SH-SY5Y (cell line): ENCODE measurements at regions not wholly inside any gene's neighbourhood (a gene's known extent, or its start where the extent isn't known, plus 50 kb on each side); places are given as distances from the start of the nearest gene placed in this dataset.

Experiments
- GATA2 ChIP-seq: IDR thresholded peaks from 2 replicates; pipeline ENCODE4 v1.6.1; 2011; ENCODE audit warnings: mild to moderate bottlenecking, low read depth, low read length
- GATA3 ChIP-seq: IDR thresholded peaks from 2 replicates; pipeline ENCODE4 v1.6.1; 2011; ENCODE audit warnings: low read depth, mild to moderate bottlenecking, low read length, moderate library complexity

GRCh38 chr1:81329041-81329440 lies 471.7 kb upstream of the ADGRL2 start:
- no peak for TF ChIP-seq GATA2
- no peak for TF ChIP-seq GATA3
